Hematopoietic multipotent progenitor cell treated with erythropoietin and hydrocortisone succinate and interleukin-3 and kit ligand, for 4 days (in vitro differentiated cells): ENCODE measurements at regions not wholly inside any gene's neighbourhood (a gene's known extent, or its start where the extent isn't known, plus 50 kb on each side); places are given as distances from the start of the nearest gene placed in this dataset.

Source experiments
- DNase-seq: peaks from one replicate; pipeline ENCODE4 v3.0.0-alpha.2; 2015

DNA sequence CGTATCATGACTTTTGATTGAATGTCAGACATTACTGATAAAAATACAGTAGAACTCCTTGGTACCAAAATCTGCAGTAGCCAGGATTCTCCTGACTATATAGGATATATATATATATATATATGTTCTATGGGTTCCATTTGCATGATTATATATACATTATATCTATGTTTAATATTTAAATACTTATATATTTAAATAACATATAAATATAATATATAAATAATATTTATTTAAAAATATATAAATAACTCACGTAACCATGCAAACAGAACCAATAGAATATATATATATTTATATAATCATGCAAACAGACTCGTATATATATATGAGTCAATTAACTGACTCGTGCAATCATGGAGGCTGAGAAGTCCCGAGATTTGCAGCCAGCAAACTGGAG is 278.8 kb upstream of the PLXNA2 start:
- no peak for DNase-seq

DNA sequence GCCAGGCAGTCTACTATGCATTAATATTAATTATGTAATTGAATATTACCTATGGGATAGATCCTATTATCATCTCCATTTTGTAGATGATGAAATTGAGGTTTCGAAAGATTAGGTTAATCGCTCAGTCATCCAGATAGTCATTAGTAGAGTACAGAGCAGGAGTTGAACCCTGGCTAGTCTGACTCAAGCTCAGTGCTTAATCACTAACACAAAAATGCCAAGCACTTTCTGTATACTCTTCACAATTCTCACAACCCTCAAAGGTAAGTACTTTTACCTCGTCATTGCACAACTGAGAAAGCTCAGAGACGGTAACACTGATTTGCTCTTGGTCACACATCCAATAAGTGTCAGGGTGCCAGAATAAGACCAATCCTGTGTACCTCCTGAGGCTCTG is 280.2 kb upstream of the PLXNA2 start:
- no peak for DNase-seq

DNA sequence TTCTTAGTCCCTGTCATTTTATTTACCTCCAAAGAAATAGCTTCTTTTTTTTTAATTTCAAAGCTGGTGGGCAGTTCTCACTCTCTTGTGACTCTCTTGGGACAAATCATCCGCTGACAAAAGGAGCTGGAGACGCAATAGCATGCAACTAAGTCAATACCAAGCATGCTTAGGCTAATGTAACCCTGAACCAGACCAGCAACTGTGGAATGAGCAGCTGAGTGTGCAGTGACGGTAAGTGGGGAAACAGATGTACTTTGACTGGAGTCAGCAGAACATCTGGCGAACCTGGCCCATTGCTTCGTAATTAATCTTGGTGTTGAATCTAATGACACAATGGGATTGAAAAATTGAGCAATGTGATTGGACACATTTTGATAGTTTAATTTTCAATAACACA is 280.7 kb upstream of the PLXNA2 start:
- DNase-seq = no peak

DNA sequence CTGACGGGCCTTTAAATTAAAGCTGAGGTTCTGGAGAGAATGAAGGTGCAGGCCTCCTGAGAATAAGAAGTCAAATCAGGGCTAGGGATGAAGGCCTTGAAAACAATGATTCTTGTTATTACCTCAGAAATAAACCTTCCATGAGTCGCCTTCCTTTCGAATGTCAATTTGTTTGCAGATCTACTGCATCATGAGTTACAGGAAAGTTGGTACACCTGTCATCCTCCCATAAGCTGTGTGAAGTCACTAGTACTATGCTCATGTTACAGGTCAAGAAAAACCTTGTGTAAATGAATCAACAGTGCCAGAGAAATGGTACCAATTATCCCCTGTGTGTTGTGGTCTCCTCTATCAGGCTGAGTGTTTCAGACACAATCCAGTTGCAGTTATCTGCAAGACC is 281.2 kb upstream of the PLXNA2 start:
- DNase-seq = no peak

DNA sequence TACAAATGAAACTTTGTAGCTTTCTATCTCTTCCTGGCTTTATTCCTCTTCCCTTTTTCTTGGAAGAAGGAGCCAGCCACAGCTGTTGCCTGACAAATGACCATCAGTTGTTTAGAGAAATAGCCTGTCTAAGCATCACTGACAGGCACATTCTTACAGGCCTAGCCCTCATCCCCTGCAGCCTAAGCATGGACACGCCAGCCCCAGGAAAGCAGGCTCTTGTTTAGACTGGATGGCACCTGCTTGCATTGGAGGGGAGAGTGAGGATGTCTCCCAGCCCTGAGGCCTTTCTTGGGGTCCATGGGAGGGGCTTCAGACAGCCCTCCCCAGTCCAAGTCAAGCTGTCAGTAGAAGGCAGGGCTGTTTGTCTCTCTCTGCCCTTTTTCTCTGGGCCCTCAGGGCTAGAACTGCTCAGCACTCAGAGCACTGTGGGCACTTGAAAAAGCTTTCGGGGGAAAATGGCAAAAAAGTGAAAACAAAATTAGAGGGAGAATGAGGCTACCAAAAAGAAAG is 282.5 kb upstream of the PLXNA2 start:
- no peak for DNase-seq

DNA sequence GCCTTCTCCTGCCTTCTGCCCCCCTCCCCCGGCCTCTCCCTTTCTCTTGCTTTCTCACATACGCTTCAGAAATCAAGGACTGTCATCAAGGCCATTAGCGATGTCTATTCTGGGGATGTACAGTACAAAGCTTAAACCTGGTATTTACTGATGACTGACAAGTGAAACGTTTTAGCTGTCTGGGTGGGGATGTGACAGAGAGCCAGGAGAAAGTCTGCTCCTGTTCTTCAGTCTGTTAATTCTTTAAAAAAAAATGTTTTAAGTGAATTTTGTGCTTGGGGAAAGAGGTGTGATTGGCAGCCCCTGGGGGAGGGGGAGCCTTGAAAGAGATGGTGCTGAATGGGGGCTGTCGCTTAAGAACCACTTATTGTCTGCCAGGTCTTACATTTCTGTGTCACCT is 283.0 kb upstream of the PLXNA2 start:
- DNase-seq = no peak

DNA sequence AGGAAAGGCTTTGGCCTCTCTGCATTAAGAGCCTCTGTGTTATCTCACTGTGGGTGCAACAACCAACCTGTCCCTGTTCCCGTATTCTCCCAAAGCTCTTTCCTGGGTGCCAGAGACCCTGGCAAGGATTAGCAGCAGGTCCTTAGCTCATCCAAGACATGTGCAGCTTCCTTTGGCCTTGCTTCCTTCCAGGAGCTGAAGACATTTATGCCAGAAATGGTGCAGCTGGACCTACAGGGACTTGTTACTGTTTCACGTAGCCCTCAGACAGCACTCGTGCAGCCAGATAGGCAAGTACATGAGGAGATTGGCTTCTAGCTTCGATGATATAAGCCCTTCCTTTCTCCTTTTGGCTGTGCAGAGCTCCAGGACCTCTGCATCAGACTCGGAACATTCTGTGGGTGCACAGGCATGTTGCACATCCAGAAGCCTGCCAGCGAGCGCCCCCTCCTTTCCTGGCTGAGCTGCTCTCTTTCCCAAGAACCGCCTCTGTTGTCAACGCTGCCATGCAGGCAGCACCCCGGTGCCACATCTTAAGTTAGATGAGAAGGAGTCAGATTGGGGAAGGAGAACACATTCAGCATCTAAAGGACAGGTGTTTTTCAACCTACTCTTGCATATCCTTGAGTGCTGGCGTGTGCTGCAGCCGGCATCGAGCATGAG is 284.5 kb upstream of the PLXNA2 start:
- DNase-seq = no peak

DNA sequence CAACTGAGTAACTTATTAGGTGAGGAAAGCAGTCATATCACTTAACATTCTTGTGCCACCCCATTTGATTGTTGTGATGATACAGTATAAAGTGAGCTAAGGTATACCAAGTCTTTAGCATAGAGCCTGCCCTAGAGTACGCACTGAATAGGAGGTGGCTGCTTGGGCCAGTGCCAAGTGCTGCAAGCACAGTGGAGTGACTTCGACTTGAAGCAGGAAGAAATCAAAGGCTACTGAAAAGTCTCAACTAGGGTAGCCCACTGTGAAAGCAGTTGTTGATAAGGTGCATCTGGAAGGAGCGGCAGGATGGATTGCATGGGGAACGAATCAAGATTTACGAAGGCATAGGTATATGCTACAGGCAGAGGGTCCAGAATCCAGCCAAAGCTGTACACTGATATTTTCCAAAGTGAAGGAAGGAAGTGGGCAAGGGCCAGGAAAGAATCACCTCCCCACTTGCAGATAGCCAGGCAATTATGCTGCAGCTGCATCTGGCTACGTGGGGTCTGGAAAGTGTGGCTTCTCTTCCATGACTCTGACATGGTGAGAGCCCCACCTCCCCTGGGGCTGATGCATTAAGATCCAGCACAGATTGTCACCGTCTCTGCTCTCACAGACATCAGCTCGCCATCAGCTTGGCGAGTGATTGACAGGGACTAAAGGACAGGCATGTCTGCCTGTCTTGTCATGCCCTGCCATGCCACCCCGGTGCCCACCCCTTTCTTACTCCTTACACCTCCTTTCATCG is 287.0 kb upstream of the PLXNA2 start:
- peak; percentile 8 for DNase-seq

DNA sequence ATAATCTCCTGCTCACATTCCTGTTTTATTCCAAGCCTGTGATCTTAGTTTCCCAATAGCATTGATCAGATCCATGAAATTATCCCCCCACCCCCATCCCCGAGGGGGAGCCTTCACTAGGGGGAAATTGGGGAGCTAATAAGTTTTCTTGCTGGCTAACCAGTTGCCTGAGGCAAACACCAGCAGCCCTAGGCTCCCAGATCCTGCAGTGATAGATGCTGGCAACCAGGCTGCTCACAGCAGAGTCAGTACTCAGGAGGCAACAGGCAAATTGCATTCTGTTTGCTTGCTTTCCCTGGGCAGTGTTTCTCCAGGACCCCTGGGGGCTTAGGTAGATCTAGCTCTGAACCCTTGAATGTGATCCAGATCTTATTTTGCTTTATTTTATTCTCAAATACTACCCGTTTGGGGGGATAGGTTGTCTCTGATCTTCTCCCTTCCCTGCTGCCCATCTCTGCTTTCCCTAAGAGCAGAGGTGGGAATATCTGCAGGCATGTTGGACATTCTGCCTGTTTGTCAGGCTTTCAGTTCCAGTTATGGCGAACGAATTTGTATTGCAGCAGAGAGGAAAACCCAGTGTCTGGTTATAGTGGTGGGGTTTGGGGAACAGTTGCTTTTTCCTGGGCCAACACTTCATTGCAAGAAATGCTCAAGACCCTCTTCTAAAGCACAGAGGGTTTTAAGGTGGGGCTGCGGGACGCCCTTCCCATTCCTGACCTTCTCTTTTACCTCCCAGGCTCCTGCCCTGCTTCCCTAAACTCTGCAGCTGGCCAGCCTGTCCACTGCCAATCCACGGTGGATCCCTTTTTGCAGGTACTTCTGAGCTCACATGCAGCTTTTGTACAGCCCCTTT is 289.8 kb upstream of the PLXNA2 start:
- no peak for DNase-seq

DNA sequence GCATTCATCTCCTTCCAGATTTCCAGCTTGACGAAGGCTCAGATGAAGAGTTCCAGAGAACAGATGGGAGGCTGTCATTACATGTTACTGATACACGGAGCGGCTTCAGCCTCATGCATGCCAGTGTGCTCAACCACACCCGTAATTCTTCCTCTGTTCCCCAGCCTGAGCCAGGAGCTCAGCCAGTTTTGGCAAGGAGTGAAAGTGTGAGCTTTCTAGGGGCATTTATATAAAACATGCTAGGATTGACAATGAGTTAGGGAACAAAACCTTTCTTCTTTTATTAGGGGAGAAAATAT is 290.4 kb upstream of the PLXNA2 start:
- DNase-seq = no peak

DNA sequence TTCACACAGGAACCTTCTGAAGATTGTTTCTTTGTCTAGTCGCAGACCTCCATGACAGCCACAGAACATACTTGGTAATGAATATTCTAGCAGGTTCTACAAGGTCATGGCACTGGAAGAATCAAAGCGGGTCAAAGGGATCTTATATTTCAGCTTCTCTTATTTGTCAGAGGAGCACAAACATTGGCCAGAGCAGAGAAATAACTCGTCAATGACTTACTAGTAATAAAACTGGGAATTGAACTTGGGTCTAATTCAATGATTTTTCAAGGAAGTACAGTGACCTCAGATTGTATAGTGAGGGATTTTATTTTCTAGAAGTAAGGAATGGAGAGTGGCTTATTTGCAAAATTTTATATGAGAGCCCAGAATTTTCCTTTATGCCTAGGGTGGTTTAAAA is 290.8 kb upstream of the PLXNA2 start:
- no peak for DNase-seq

DNA sequence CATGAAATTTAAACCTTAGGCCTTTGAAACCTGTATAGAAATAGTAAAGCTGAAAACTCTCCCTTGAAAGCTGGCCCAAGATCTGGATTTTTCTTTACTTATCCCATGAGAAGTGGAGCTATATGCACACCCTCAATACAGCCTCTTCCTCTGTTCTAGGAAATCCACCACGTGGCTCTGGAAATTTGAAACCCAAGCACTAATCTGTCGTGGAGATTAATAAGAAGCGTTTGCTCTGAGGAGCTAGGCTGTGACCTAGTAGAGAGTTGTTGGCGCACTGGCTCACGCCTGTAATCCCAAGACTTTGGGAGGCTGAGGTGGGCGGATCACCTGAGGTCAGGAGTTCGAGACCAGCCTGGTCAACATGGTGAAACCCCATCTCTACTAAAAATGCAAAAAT is 291.3 kb upstream of the PLXNA2 start:
- no peak for DNase-seq

DNA sequence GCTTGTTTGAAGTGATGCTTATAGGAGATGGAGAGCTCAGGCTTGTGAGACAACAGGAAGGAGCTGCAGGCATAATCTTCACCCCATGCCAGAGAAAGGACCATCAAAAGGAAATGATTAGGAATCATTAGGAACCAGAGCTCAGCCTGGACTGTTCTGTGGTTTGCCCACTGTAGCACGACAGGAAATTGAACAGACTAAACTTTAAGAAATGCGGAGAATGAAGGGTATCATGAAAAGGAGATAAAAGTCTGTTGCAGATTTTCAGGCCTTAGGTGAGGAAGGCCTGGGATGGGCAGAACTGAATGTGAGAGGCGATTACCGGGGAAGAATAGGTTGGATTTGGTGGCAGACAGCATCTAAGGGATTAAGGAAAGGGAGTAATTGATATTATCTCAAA is 292.0 kb upstream of the PLXNA2 start:
- DNase-seq = peak; percentile 69

DNA sequence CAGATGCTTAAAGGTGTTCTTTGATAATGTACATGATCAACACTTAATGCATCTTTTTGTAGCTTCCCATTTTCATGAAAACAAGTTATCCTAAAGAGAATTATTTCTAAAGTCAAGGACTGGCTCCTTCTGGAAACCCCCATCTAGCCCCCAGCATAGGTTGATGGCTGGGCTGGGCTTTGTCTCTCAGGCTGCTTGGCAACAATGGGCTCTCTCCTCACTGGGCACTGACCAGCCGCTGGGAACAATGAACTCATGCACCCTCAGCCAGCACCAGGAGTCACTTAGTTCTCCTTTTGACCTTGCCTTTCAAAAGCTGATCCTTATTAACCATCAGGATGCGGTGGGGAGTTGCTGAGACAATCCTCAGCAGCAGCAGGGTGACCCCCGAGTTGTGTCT is 293.0 kb upstream of the PLXNA2 start:
- DNase-seq = no peak

DNA sequence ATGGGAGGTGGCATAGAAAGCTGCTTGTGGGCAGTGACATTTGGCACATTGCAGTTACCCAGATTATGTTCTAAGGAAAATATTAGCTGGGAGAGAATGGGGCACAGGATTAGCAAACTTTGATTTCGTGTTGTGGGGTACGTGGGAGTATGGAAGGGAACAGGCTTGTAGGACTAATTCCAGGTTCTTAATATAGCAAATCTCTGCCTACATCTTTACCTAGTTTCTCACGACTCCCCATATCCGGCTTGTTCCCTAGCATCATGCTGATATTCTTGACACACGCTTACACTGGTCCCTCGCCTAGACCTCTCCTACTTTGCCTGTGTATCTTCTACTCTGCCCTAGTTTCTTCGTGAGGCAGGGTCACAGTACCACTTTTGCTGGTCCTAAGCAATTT is 293.9 kb upstream of the PLXNA2 start:
- DNase-seq = no peak

DNA sequence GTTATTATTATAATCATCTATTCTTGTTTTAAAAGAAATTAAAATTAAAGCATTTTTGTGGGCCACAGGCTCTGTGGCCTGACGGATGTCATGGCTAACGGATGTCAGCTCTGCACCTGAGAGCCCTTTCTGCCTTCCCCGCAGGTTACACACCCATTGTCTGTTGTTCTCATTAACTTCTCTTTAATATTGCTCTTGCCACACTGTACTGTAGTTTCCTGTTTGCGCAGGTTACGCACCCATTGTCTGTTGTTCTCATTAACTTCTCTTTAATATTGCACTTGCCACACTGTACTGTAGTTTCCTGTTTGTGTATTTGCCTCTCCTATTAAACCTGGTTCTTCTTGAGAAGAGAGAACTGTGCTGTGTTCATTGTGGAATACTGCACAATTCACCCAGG is 294.4 kb upstream of the PLXNA2 start:
- DNase-seq = peak; percentile 13

DNA sequence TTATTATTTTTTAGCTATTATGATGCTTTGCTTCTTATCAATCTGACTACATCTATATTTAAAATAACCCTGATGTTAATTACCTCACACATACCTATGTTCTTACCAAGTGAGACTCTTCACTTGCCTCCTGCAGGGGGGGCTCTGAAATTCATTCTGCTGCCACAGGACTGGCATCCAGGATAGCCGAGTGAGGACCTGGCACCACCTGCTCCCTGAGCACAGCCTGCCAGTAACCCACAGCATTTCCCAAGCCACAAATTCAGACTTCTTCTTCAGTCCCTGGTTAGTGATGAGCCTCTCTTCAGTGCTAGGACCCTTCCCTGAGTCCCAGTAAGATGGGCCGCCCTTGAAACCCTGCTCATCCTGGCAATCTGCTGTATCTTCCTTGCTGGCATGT is 296.5 kb upstream of the PLXNA2 start:
- DNase-seq = no peak

DNA sequence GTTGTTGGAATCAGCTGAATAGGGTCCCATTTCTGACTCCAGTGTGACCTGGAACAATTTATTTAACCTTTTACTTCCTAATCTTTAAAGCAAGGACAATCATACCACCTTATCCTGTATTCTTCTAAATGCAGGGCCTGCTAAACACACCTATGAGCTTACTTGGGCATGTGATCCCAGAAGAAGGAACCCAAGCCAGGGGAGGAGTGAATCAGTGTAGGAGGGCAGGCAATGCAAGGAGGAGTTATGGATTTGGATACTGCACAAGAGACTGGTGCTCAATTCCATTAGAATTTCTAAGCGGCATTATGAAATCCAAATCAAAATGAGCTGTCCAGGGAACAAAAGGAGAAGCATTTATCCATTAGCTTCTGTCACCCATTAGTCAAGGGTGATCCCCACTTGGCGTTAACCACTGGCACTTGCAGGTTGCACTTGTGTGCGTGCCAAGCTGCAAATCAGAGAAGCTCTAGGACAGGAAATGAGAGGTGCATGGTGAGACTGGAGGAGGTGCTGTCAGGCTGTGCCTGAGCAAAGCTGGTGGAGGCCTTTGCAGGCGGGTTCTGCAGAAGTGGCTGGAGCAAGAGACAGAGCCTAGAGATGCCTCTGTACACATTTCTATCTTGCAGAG is 297.2 kb upstream of the PLXNA2 start:
- DNase-seq = no peak

DNA sequence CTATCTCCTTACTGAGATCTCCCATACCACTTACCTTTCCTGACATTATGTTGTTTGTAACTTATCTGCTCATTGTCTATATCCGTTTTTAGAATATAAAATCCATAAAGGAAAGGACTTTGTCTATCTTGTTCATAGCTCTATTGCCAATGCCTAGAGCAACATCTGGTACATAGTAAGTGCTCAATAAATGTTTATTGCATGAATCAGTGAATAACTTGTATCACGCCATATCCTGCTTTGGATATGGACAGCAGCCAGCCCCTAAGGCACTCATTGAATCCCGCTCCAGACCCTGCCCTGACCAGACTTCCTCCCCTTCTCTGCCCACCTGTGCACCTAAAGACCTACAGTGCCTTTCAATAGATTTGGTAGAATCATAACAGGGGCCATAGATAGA is 298.1 kb upstream of the PLXNA2 start:
- DNase-seq = no peak

DNA sequence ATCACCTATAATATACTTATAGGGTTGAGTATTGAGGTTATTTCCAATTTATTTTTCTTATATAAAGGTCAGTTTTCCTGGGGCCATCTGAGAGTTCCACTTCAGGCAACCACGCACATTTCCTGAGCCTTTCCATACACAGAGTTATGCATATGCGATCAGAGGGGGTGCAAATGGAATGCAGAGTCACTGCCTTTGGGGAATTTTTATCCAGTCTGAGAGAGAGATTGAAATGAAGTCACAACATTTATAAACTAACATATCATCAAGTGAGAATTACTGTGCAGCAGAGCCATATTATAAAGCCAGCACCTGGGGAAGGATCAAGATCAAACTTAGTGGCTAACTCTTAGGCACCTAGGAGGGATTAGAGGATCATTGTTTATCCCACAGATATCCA is 299.9 kb upstream of the PLXNA2 start:
- DNase-seq = no peak

DNA sequence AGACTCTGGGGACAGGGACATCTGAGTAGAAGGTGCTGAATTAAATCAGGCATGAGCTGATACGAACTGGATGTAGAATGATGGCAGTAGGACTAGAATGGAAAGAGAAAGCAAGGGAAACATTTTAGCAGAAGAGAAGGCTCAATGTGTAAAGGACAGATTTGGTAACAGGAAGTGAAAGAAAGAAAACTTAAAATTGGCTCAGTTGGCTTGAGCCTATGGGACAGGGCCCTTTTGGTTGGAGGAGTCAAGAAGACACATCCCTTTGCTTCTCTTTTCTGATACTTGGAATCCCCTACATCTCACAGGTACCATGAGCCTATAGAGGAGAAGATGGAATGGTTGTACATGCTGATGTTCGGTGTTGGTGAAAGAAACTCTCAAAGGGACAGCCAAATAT is 300.6 kb upstream of the PLXNA2 start:
- DNase-seq = no peak

DNA sequence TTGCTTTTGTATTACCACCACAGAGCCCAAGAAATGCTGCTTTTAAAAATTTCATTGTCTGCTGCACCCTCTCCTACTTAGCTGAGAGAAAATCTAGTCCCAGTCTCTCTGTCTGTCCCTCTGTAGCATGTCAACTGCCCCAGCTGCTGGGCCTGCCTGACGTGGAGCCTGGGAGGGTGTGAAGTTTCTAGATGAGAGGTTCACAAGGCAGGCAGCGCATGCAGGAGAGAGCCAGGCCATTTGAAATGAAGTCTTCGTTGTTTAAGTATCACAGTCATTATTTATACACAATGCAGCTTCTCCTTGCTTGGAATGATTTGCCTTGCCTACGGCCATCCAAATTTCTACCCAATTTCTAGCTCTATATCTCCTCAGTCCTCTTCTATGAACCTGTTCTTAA is 306.8 kb upstream of the PLXNA2 start:
- no peak for DNase-seq

DNA sequence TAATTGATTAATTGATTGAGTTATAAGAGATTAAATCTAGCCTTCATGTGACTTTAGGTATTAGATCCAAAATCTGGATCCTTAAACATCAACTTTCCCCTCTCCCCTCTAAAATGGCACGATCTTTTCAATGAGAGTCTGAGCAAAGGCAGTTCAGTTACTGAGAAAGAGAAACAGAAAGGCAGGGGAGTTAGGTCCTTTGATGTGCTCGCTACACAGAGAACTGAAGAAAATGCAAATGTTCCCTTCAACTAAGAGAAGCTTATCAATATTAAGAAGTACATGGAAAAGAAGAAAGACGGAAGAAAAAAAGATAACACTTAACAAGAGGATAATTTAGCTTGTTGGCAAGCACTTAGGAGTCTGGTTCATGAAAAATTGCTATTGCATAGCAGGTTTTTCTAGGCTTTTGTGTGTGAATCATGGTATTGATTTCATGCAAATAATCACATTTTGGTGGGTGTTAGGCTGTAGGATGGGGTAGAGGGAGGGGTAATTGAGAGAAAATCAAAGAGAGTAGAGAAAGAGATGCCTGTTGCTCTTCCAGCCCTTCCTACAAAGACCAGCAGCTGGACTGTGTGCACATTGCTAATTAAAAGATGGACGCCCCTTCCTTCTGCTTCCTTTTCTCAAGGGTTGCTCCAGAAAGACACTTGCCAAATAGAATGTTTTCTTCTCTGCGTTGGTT is 307.6 kb upstream of the PLXNA2 start:
- DNase-seq = no peak
